CD14-positive monocyte (primary cell): ENCODE measurements at regions not wholly inside any gene's neighbourhood (a gene's known extent, or its start where the extent isn't known, plus 50 kb on each side); places are given as distances from the start of the nearest gene placed in this dataset.

Experiments
- DNase-seq, 3 donors: peaks; one replicate each; pipeline ENCODE4 v3.0.0-alpha.2; 2011 to 2022
- H2AFZ ChIP-seq: 2 replicates; pipeline ENCODE4 v1.6.0; 2012; ENCODE audit warnings: mild to moderate bottlenecking, low read depth, low read length, inconsistent platforms; ENCODE audit not compliant: insufficient read depth, poor library complexity, severe bottlenecking
- H3K27ac ChIP-seq, 2 donors: 1 replicate in 1 of 2; 2 replicates in 1 of 2; pipeline ENCODE4 v1.5.1; 2012 to 2013; ENCODE audit warnings: low read length in 2 of 2, control low read depth in 1 of 2, inconsistent platforms in 1 of 2, low read depth in 1 of 2, mild to moderate bottlenecking in 1 of 2
- H3K27me3 ChIP-seq, 2 donors: one replicate each; pipeline versions ENCODE4 v1.6.0 to v1.6.1; 2011 to 2013; ENCODE audit warnings: low read length in 2 of 2; ENCODE audit not compliant: control insufficient read depth in 2 of 2, insufficient read depth in 2 of 2
- H3K36me3 ChIP-seq, 2 donors: replicated peaks in 1 of 2; 1 replicate in 1 of 2; 2 replicates in 1 of 2; pipeline versions ENCODE4 v1.5.1 to v1.6.1; 2012 to 2013; ENCODE audit warnings: low read length in 2 of 2, control low read depth in 1 of 2, inconsistent platforms in 1 of 2, mild to moderate bottlenecking in 1 of 2; ENCODE audit not compliant: insufficient read depth in 2 of 2, control insufficient read depth in 1 of 2
- H3K4me1 ChIP-seq, 2 donors: 1 replicate in 1 of 2; 2 replicates in 1 of 2; pipeline versions ENCODE4 v1.5.1 to v1.6.1; 2012 to 2013; ENCODE audit warnings: low read length in 2 of 2, control low read depth in 1 of 2, inconsistent platforms in 1 of 2, mild to moderate bottlenecking in 1 of 2, moderate library complexity in 1 of 2; ENCODE audit not compliant: insufficient read depth in 2 of 2, control insufficient read depth in 1 of 2
- H3K4me2 ChIP-seq: replicated peaks from 2 replicates; pipeline ENCODE3; 2012; ENCODE audit warnings: low read length, moderate library complexity, mild to moderate bottlenecking; ENCODE audit not compliant: poor library complexity, severe bottlenecking; ENCODE audit errors: extremely low read depth
- H3K4me3 ChIP-seq, 3 experiments: fragments of 200-600 bp in 1 of 3; sonication (generic) in 1 of 3; replicated peaks in 1 of 3; 1 replicate in 2 of 3; 2 replicates in 1 of 3; pipeline ENCODE4 v1.5.1; 2011 to 2013; ENCODE audit warnings: low read length in 3 of 3, mild to moderate bottlenecking in 3 of 3, control low read depth in 2 of 3, low read depth in 2 of 3, inconsistent platforms in 1 of 3, moderate library complexity in 1 of 3
- H3K79me2 ChIP-seq: 2 replicates; pipeline ENCODE4 v1.6.0; 2012; ENCODE audit warnings: mild to moderate bottlenecking, control low read depth, inconsistent platforms, low read length, moderate library complexity; ENCODE audit not compliant: insufficient read depth
- H3K9ac ChIP-seq: 2 replicates; pipeline ENCODE4 v1.6.0; 2017; ENCODE audit warnings: low read length, mild to moderate bottlenecking; ENCODE audit not compliant: insufficient read depth, poor library complexity, severe bottlenecking
- H3K9me3 ChIP-seq, 2 donors: replicated peaks in 1 of 2; 1 replicate in 1 of 2; 2 replicates in 1 of 2; pipeline versions ENCODE4 v1.5.1 to v1.6.1; 2012 to 2013; ENCODE audit warnings: low read length in 2 of 2, control low read depth in 1 of 2; ENCODE audit not compliant: control insufficient read depth in 1 of 2, insufficient read depth in 1 of 2
- H4K20me1 ChIP-seq: 2 replicates; pipeline ENCODE4 v1.6.0; 2012; ENCODE audit warnings: mild to moderate bottlenecking, low read length, control low read depth, moderate library complexity; ENCODE audit not compliant: insufficient read depth
- H3K27ac Mint-ChIP-seq, 7 donors: one replicate each; pipeline ENCODE4 v1.8.0; 2020; ENCODE audit warnings: mild to moderate bottlenecking in 7 of 7, mixed read lengths in 7 of 7, moderate library complexity in 6 of 7, inconsistent platforms in 2 of 7
- H3K27me3 Mint-ChIP-seq, 3 donors: one replicate each; pipeline ENCODE4 v1.8.0; 2021 to 2022; ENCODE audit warnings: low read depth in 3 of 3, mild to moderate bottlenecking in 3 of 3, mixed read lengths in 3 of 3, moderate library complexity in 3 of 3, inconsistent platforms in 1 of 3
- H3K36me3 Mint-ChIP-seq, 2 donors: one replicate each; pipeline ENCODE4 v1.8.0; 2020; ENCODE audit warnings: mixed read lengths in 2 of 2, inconsistent platforms in 1 of 2, mild to moderate bottlenecking in 1 of 2
- H3K4me1 Mint-ChIP-seq: one replicate; pipeline ENCODE4 v1.8.0; 2020; ENCODE audit warnings: mild to moderate bottlenecking, mixed read lengths
- H3K4me3 Mint-ChIP-seq, 2 donors: one replicate each; pipeline ENCODE4 v1.8.0; 2020; ENCODE audit warnings: mild to moderate bottlenecking in 2 of 2, mixed read lengths in 2 of 2, moderate library complexity in 1 of 2
- H3K9me3 Mint-ChIP-seq, 7 donors: one replicate each; pipeline ENCODE4 v1.8.0; 2020 to 2022; ENCODE audit warnings: mixed read lengths in 7 of 7, mild to moderate bottlenecking in 6 of 7, moderate library complexity in 6 of 7, inconsistent platforms in 2 of 7
- intact Hi-C, 2 donors: fragments of 100-400 bp; cut with micrococcal nuclease; formaldehyde crosslinking; loops; one replicate each; pipeline versions ENCODE4 v1.15.0 to v1.15.1; 2023
- TF ChIP-seq, protein P1 (sequence below): fragments of 200-600 bp; IDR thresholded peaks from one replicate; pipeline ENCODE4 v1.8.0; 2022; ENCODE audit warnings: antibody characterized with exemption, mild to moderate bottlenecking

DNA sequence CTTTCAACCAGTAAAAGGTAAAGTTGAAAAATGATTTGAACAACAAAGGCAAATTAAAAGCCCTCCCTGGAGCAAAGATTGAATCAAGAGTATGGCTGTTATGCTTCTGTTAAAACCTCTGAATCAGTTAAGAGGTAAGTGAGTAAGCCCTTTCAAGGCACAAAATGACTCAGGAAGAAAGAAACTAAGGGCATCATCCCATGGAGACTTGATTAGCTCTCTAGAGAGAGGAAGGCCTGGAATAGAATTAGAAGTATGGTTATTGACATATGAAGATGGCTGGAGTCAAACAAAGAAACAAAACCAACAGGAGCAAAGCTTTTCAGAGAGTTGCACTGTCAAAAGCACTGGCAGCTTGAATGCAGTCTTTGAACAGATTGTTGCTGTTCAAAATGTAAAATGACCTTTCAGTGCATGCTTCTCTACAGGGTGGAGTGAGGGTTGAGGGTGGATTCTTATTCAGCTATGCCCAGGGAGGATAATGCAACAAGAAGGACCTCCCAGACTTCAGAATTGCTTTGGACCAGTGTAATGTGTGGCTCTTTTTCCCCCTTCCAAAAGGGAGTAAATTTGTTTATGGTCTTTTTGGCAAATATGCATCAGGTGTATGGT is 365.5 kb downstream of the GBA3 start:
- Mint-ChIP-seq H3K36me3 (no peaks in the 10 kb centered on the region), H3K4me3 (no peak overlapping the region), H3K4me1 (no peaks in the 10 kb centered on the region), H3K9me3 (peaks cover 0 to 6% (median 0%) of the 10 kb centered on the region in 7 donors), H3K27me3 (peaks cover 0 to 2% (median 0%) of the 10 kb centered on the region in 3 donors), H3K27ac (no peak overlapping the region)
- Histone ChIP-seq H3K27me3 (no peaks in the 10 kb centered on the region), H3K4me2 (no peak overlapping the region), H3K9ac (no peak overlapping the region), H3K9me3 (no peaks in the 10 kb centered on the region), H3K27ac (no peak overlapping the region), H3K4me3 (no peak overlapping the region), H4K20me1 (no peaks in the 10 kb centered on the region), H2AFZ (no peak overlapping the region), H3K4me1 (no peaks in the 10 kb centered on the region), H3K36me3 (no peaks in the 10 kb centered on the region), H3K79me2 (no peaks in the 10 kb centered on the region)
- TF ChIP-seq, protein P1, sequence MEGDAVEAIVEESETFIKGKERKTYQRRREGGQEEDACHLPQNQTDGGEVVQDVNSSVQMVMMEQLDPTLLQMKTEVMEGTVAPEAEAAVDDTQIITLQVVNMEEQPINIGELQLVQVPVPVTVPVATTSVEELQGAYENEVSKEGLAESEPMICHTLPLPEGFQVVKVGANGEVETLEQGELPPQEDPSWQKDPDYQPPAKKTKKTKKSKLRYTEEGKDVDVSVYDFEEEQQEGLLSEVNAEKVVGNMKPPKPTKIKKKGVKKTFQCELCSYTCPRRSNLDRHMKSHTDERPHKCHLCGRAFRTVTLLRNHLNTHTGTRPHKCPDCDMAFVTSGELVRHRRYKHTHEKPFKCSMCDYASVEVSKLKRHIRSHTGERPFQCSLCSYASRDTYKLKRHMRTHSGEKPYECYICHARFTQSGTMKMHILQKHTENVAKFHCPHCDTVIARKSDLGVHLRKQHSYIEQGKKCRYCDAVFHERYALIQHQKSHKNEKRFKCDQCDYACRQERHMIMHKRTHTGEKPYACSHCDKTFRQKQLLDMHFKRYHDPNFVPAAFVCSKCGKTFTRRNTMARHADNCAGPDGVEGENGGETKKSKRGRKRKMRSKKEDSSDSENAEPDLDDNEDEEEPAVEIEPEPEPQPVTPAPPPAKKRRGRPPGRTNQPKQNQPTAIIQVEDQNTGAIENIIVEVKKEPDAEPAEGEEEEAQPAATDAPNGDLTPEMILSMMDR: no peak
- no peak for DNase-seq
- intact Hi-C loops: no loop called here

DNA sequence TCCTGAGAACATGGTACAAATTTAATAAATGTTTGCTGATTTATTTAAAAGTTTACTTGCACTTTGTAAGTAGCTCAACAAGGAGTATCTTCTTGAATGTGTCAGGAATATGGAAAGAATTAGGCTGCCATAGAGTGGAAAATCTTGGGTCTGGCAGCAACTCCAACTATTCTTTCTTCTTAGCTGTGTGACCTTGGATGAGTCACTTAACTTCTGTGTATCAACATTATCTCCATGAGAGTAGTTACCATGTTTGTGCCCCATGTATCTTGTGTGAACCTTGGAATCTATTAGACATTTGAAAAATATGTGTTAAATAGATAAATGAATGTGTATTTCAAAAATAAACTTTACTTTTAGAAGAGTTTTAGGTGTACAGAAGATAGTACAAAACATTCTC is 348.8 kb downstream of the GBA3 start:
- no peak overlapping the region for H3K4me3 ChIP-seq
- H3K4me1 Mint-ChIP-seq: no peaks in the 10 kb centered on the region
- no peaks in the 10 kb centered on the region for H4K20me1 ChIP-seq

More for the DNA sequence above, 348.8 kb downstream of the GBA3 start:
- TF ChIP-seq, protein P1: no peak
- H3K36me3 ChIP-seq: no peaks in the 10 kb centered on the region
- H3K9ac ChIP-seq: no peak overlapping the region
- no peak overlapping the region for H3K4me2 ChIP-seq
- H2AFZ ChIP-seq: no peak overlapping the region
- Mint-ChIP-seq H3K36me3 (no peaks in the 10 kb centered on the region), H3K27ac (no peak overlapping the region), H3K4me3 (no peak overlapping the region), H3K9me3 (peaks cover 0 to 11% (median 0%) of the 10 kb centered on the region in 7 donors), H3K27me3 (peaks cover 0 to 3% (median 0%) of the 10 kb centered on the region in 3 donors)
- H3K79me2 ChIP-seq: no peaks in the 10 kb centered on the region
- intact Hi-C loops: no loop called here
- no peak for DNase-seq
- no peak overlapping the region for H3K27ac ChIP-seq
- H3K27me3 ChIP-seq: no peaks in the 10 kb centered on the region
- no peaks in the 10 kb centered on the region for H3K9me3 ChIP-seq
- H3K4me1 ChIP-seq: no peaks in the 10 kb centered on the region
